Activated naive CD4-positive, alpha-beta T cell treated with anti-CD3 and anti-CD28 coated beads, Interleukin-2, amount 50 U/mL, for 16 hours (primary cell): ENCODE measurements at regions not wholly inside any gene's neighbourhood (a gene's known extent, or its start where the extent isn't known, plus 50 kb on each side); places are given as distances from the start of the nearest gene placed in this dataset.

ENCODE experiments used
- DNase-seq: peaks from one replicate; pipeline ENCODE4 v3.0.0-alpha.2; 2020

DNA sequence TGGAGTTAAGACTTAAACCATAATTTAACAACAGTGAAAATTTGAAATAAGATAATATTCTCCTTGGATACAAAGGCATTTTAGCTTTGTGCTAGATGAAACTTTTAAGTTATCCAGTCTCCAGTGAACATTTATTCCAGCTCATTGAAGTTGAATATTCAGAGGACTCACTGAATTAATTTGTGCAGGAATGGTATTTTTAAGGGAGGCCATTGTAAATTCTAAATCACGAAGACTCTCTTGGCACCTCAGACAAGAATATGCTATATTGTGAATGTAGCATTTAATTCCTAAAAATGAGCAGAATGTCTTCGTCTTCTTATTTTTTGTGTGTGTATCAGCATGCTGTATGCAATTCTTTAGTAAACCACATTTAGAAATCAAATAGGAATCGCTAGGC, 731.7 kb upstream of the RAB6C start:
- DNase-seq: no peak

DNA sequence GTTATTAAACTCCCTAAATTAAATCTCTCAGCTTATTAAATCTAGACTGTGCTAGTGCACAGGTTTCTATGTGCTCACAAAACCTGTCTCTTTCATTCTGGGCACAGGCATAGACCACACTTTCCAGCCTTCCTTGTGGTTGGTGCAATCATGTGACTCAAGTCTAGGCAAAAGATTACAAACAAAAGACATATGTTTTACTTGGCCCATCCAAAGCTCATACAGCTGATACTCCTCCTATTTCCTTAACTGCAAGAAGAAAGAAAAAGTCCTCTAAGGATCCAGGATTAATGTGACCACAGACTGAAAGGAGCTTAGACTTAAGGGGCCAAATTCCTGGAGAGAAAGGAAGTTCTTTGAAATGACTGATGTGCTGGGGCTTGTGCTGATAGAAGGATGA, 731.3 kb upstream of the RAB6C start:
- DNase-seq: no peak

DNA sequence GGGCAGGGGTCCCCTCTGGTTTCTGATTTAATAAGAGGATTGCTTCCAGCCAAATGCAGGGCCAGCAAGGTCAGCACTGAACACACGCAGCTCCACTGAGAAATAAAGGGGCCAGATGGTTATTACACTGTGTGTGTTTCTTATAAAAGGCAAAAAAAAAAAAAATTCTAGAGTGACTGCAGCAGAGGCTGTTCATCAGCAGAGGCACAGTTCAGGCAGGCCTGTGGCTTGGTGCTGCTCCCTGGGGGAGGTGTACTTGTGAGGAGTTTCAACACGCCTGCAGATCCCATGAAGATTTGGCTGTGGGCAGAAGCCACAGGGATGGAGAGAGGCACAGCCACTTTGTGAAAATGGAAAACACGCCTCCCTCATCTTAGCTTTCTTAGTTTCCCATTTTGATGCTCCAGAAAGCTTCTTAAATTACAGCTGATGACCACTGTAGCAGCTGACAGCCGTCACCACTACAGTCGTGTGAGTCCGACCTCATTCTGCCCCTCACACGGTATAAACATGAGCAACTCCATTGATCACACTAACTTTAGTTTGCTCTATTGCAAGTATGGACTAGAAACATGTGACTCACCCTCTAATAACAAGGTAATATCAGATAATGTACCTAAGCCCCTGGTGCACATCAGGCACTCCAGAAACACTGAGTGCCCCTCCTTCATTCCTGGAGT, 726.5 kb upstream of the RAB6C start:
- no peak for DNase-seq

DNA sequence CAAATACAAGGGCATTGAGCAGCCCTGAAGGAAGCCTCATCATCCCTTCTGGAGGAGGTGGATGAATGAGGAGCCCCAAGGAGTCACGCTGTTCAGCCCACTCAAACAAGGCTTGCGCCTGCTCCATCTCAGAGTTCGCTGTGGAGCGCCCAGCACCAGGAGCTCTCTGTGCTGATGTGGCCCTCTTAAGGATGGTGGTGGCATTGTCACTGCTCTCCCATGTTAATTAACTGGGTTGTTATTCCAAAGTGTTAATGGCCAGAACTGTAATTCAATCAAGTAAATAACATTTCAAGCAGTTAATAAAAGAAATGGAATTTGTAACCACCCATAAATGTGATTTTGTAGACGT, 726.0 kb upstream of the RAB6C start:
- DNase-seq: no peak

DNA sequence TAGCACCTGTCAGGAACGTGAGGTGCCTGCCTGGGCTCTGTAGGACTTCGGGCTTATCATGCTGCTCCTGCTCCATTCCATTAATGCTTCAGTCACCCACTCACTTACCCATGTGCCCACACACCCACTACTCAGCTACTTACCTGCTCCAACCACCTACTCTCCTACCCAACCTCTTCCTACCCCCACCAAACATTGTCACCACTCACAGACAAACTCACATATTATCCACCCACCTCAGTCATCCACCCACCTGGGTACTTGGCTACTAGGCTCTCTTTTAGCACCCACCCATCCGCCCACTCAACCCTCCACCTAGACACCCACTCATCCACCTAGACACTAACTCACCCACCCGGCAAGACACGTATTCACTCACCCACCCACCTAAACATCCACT, 724.7 kb upstream of the RAB6C start:
- no peak for DNase-seq

DNA sequence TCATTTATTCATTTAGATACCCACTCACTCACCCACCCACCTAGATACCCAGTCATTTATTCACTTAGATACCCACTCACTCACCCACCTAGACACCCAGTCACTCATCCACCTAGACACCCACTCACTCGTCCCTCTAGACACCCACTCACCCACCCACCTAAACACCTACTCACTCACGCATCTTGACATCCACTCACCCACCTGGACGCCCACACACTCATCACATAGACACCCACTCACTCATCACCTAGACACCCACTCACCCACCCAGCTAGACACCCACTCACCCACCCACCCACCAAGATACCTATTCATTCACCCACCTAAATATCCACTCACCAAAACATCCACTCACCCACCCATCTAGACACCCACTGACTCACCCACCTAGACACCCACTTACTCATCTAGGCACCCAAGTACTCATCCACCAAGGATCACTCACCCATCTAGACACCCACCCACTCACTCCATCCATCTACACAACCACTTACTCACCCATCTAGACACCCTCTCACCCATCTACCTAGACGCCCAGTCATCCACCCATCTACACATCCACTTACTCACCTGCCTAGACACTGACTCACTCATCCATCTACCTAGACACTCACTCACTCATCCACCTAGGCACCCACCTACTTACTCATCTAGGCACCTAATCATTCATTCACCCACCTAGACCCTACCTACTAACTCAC, 723.7 kb upstream of the RAB6C start:
- no peak for DNase-seq

DNA sequence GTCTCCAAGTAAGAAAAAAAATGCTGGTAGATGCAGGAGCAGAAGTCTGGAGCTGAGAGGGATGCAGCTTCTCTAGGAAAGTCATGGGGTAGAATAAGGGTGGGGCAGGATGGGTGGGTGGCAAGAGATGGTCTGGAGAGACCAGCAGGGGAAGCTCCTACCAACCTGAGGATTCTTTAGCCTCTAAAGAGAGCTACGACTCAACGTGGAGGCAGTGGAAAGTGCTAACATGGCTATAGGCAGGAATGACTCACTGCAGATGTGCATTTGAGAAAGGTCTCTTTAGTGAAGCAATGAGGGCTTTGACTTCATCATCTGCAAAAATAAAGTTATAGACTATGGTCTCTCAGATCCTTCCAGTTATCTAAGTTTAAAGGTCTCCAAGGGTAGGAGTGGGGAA, 722.8 kb upstream of the RAB6C start:
- no peak for DNase-seq

DNA sequence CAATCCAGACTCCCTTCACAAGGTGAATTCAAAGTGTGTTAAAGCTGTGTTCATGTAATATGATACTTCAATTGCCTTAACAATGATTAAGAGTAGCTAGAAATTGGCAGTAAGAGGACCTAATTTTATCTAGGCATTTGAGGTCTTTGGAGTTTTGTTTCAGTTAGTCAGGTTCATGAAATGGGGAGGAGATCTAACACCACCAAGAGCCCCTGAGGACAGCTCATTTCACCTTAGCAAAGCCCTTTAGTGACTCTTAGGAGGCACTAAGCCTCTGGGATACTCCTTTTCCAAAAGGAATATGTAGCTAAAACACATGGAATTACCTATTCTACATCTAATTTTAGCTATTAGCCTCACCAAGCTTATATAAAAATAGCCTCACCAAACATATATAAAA, 716.5 kb upstream of the RAB6C start:
- no peak for DNase-seq

DNA sequence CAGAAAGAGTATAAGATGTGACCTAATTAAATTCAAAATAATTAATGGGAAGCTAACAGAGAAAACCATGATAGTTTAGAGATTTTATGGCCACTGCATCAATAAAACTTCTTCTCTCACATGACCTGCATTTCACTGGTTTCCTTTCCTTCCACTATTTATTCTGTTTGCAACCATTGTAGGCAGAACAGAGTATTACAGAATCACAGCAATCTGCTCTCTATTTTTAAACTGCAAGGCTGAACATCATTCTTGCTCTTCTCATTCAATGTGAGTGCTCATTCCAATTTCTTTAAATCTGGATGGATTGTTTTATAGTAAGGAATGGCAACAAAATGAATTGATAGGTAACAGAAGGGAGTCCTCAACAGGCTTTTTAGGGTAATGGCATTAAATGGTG, 715.5 kb upstream of the RAB6C start:
- no peak for DNase-seq

DNA sequence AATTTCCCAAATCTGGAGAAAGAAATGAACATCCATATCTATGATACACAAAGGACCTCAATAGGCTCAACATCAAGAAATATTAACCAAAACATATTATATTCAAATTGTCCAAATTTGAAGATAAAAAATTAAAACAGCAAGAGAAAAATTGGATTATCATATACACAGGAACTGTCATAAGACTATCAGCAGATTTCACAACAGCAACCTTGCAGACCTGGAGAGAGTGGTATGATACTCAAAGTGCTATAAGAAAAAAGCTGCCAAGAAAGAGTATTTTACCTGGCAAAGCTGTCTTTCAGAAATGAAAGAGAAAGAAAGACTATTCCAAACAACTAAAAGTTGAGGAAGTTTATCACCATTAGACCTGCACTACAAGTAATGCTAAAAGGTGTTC, 711.9 kb upstream of the RAB6C start:
- DNase-seq: no peak

DNA sequence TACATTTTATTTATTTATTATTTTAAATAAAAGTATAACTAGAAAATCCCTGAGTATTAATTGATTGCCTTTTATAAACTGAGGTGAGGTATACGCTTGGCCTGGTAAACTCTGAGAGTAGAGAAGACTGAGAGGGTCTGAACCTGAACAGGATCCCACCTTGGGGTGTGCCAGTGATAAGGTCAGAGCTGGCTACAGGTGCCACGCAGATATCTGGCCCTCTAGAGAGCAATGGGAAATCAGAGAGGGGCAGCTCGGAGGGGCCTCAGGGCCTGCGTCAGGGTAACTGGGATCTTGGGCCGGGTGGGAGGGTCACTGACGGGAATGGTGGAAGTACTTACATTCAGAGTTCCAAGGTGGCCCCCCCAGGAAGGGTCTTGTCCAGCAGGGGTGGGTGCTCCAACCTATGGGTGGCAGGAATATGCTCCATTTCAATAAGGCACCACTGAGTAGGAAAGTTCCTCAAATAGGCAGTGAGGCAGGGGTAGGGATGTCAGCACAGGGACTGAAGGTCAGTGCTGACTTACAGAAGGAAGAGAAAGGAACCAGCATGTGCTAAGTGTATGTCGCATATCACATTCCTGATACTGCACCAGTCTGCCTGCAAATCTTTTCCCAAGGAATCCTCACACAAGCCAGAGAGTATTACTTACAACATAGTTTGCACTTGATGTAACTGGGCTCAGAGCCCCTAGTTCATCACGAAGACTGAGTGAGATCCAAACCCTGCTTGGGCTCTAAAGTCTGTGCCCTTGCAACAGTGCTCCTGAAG, 706.0 kb upstream of the RAB6C start:
- DNase-seq: no peak

DNA sequence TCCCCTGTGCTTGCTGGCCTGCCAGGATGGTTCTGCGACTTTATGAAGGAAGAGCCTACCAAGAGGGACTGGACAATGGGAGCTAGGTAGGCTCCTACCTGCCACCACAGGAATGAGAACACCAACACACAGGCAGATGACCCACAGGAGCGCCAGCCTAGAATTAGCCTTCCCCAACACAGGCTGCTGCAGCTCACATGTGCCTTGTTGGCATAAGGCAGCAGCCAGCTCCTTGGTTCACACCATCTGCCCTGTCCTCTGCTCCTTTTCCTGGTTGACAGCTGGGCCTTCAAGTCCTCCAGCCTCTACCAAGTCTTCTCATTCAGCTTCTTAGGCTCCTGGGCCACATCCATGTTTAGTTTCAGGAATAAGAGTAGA, 705.4 kb upstream of the RAB6C start:
- DNase-seq: no peak

DNA sequence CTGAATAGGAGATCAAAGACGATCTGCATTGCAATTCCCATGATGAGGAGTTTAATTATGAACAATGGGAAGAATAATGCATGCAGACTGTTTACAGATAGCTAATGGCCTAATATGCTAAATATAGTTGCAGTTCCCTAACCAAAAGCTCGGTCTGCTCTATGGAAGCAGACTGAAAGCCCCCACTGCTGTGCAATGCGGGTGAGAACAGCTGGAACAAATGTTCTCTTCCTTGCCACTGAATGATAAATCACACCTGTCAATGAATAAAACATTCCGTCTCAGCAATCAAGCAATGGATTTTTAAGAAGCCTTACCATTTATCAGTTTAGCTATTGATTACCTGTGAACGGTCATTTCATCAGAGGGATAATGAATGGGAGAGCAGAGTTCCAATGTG, 704.5 kb upstream of the RAB6C start:
- no peak for DNase-seq

DNA sequence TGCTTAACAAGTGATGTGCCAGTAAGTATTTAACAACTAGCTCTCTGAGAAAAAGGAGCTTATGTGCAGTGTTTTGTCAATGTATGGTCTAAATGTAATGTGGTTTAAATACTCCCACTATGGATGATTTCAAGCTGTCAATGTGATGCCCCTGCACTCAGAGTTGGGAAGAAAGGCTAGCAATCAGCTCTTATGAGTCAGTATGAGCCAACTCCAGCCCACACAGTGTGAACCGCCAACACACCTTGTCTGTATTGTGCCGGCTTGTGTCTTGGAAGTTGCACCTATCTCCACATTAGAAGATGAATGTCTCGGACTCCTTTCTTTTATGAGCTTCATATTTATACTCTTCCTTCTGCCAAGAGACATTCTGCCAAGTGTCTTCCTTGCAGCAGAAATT, 703.8 kb upstream of the RAB6C start:
- DNase-seq: no peak

DNA sequence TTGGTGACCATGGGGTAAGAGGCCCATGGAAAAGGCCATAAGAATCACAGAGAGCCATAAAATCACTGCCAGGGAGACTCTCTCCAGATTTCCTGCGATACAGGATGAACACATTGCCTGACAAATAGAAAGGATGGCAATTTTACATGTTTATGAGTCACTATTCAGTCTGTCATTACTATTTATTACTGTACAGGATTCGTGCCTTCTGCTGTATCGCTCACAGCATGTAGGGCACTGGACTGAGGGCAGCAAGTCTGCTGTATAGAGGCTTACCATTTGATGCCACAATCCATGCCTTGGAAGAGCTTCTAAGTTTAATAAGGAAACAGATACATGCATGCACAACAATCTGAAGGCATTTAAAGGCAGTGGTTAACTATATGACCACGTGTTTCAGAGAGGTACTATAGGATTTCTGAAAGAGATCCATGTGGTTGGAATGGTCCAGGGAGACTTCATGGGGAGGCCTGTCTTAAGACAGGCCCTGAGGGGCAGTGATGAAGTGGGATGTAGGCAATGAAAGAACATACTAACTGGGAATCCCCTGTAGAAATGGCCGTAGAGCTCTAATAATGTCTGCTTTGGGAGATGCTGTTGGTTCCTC, 702.4 kb upstream of the RAB6C start:
- no peak for DNase-seq

DNA sequence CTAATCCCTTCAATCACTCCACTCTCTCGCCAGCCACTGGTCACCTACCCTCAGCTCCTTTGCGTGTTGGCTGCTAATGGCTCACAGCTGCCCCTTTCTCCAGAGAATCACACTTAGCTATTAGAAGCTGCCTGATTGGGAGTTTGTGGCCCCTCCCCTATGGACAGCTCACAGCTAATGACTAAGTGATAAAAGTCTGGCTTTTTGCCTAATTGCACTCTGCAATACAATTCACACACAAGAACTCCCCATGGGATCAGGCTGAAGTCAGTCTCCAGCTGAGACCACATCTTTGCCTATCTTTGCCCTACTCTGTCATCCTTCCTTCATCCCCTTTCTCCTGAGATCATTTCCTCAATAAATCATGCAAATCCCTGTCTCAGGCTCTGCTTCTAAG, 701.9 kb upstream of the RAB6C start:
- no peak for DNase-seq

DNA sequence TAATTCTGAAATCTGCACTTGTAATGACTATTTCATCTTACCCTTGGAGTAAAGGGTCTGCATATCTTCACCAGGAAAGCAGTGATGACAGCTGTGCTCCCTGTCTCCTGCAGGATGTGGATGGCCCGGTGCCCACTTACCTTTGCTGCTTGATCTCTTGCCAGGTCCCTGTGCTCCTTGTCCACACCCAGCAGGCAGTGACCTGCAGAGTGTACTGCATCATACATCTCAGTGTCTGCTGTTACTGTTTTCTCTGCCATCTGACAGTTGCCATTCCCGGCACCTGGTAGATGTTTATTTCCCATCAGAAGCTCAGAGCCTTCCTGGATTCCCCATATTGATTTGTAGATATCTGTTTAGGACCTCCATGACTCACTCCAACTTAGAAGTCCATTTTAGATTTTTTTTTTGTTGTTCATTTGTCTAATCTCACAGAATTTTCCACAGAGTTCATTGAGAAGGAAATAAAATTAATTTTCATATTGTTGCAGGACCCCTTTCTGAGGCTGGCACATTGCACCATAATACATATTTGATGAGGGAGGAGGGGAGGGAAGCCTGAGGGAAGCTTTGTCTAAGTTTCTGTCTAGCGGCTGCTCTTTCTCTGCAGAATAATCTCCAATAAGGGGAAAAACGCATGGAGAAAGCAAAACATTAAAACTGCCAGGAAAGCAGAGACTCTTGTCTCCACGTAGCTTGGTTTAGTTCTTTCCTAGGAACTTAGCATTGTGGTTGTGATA, 697.5 kb upstream of the RAB6C start:
- no peak for DNase-seq

DNA sequence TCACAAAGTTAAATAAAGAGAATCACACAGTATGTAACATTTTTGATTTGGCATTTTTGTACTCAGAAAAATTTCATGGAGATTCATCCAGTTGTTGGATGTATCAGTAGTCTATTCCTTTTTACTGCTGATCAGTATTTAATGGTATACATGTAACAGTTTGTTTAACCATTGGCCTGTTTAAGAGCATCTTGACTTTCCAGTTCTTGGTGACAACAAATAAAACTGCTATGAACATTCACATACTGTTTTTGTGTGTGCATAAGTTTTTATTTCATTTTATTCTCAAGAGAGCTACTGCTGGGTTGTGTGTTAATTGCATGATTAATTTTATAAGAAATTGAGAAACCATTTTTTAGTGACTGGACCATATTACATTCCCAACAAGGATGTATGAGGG, 694.5 kb upstream of the RAB6C start:
- no peak for DNase-seq

DNA sequence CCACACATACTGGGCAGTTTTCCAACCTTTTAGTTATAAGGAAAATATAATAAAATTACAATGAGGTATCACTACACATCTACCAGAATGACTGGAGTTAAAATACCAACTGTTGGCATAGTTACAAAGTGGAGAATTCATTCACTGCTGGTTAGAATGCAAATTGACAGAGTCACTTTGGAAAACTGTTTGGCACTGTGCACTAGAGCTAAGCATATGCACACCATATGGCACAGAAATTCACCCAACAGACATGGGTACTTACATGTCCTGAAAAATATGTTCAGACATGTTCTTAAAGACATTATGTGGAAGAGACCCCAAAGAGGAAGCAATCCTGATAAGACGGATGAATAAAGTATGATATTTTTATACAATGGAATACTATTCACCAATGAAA, 686.1 kb upstream of the RAB6C start:
- DNase-seq: no peak

DNA sequence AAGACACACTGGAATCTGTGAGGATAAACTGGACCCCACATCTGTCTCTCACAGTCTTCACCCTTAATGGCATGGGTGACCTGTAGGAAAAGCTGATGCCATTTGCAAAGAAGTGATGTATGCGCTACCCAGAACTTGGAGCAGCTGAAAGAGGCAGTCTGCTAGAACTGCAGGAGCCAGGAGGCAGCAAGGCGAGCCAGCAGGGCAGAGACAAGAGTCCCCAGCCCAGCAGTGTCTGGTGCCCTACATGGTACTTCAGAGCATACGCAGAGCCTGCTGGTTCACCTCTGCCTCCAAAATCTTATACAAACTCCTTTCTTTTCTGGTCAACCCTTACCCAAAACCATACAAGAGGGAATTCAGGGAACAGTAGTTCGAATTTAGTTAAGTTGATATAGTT, 683.1 kb upstream of the RAB6C start:
- DNase-seq: no peak

DNA sequence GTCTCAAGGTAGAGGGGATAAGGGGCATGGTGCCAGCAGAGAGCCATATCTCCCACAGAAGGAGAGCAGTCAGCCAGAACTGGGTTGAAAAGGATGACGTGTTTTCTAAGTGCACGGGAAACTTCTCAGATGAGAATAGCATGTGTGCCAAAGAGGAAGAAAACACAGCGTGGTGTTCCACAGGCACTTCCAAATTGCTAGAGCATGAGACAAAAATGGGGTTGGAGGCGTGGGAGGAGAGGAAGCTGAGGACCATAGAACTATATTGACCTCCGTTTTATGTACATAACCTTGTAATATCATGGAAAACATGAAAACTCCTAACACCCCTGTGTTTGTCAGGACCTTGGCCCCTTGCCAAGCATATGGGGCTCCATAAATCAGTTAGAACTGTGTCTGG, 682.7 kb upstream of the RAB6C start:
- no peak for DNase-seq

DNA sequence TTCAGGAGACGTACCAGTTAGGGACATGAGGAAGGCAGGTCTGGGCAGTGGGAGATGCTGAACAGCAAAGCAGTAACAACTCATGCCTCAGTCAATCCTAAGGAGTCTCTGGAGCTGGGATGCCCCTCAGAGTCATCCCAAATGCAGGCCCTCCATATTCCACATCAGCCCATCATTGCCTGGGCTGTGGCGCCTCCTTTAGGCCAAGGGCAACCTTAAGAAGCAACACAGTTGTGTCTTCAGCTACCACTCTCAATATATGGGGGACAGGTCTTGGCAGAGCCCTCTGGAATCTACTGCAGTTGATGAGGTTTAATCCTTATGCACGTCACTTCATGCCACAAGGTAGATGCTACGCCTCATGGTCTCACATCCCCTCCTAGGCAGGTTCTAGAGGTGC, 682.0 kb upstream of the RAB6C start:
- no peak for DNase-seq

DNA sequence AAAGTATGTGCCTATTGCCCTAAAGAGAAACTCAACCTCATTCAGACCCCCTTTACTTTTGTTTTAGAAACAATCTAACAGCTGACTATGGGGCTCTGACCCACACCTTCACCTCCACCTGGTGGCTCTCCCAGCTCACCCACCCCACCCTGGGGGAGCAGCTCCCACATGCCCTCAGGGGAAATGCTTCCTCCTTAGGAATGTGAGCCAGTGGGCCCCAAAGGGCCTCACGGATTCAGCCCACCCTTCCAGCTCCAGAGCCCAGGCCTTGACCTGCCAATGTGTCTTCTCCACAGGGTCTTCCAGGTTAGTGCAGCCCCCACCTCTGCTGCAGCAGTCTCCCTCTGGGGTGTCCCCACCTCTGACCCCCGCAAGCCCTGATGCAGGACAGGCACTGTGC, 680.1 kb upstream of the RAB6C start:
- DNase-seq: no peak
